K562 (cell line): ENCODE measurements at regions not wholly inside any gene's neighbourhood (a gene's known extent, or its start where the extent isn't known, plus 50 kb on each side); places are given as distances from the start of the nearest gene placed in this dataset.

Experiments
- BRD4 ChIP-seq: fragments of 200-600 bp; sonication (generic); IDR thresholded peaks from 2 replicates; pipeline ENCODE4 v1.6.1; 2017; ENCODE audit warnings: inconsistent platforms
- HDAC6 ChIP-seq: IDR thresholded peaks from 2 replicates; pipeline ENCODE4 v1.6.1; 2012; ENCODE audit warnings: low read depth, mild to moderate bottlenecking, control low read depth, inconsistent platforms, low read length, moderate library complexity
- JUND ChIP-seq, 2 experiments: IDR thresholded peaks; 2 replicates in 1 of 2; 3 replicates in 1 of 2; pipeline ENCODE4 v1.6.1; 2011; ENCODE audit warnings: borderline replicate concordance in 2 of 2, low read depth in 2 of 2, low read length in 2 of 2, improper control_type of control experiment in 1 of 2, missing biosample characterization in 1 of 2, missing genetic modification characterization in 1 of 2, missing genetic modification reagents in 1 of 2
- RBM22 ChIP-seq: fragments of 200-400 bp; formaldehyde crosslinking; IDR thresholded peaks from 2 replicates; pipeline ENCODE4 v1.6.1; 2018; ENCODE audit warnings: low read length, low read depth; ENCODE audit not compliant: poor library complexity, severe bottlenecking
- SMAD4 ChIP-seq: fragments of 250-450 bp; sonication (Bioruptor Pico); conservative IDR thresholded peaks from 2 replicates; pipeline ENCODE4 v1.8.0; 2021; ENCODE audit warnings: inconsistent platforms, mild to moderate bottlenecking, moderate library complexity
- ZBTB8A ChIP-seq: fragments of 450-650 bp; IDR thresholded peaks from 2 replicates; pipeline ENCODE4 v1.6.1; 2018; ENCODE audit warnings: mild to moderate bottlenecking, moderate library complexity; ENCODE audit not compliant: partially characterized antibody
- ZNF766 ChIP-seq: fragments of 200-800 bp; sonication (Bioruptor generic); conservative IDR thresholded peaks from 2 replicates; pipeline ENCODE4 v1.6.1; 2016; ENCODE audit warnings: missing genetic modification characterization, missing compliant biosample characterization
- TF ChIP-seq, protein P1 (sequence below): fragments of 200-800 bp; sonication (Bioruptor generic); IDR thresholded peaks from 2 replicates; pipeline ENCODE4 v1.6.1; 2016; ENCODE audit warnings: missing genetic modification characterization, missing compliant biosample characterization
- TF ChIP-seq, protein P2 (sequence below): fragments of 450-650 bp; formaldehyde crosslinking; IDR thresholded peaks from 2 replicates; pipeline ENCODE4 v1.4.0; 2020; ENCODE audit warnings: mild to moderate bottlenecking, moderate library complexity
- TF ChIP-seq, protein P3 (sequence below): fragments of 250-450 bp; sonication (Bioruptor Pico); IDR thresholded peaks from 2 replicates; pipeline ENCODE4 v1.8.0; 2022; ENCODE audit warnings: moderate library complexity, mild to moderate bottlenecking, inconsistent platforms
- TF ChIP-seq, protein P4 (sequence below): fragments of 250-450 bp; sonication (Bioruptor Pico); IDR thresholded peaks from 2 replicates; pipeline ENCODE4 v1.8.0; 2021; ENCODE audit warnings: moderate library complexity, mild to moderate bottlenecking, inconsistent platforms
- TF ChIP-seq, protein P5 (sequence below): fragments of 200-800 bp; sonication (Bioruptor generic); IDR thresholded peaks from 2 replicates; pipeline ENCODE4 v1.6.1; 2017; ENCODE audit warnings: missing genetic modification characterization, missing compliant biosample characterization

DNA sequence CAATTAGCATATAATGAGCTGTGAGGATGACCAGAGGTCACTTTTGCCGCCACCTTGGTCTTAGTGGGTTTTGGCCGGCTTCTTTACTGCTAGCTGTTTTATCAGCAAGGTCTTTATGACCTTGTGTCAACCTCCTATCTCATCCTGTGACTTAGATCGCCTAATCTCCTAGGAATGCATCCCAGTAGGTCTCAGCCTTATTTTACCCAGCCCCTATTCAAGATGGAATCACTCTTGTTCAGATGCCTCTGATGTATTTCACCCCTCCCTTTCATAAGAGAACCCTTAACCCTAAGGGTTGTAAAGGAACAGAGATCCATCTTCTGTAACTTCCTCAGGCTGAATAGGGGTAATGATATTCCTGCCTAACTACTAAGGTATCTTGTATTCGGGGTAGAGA lies 58.9 kb upstream of the PALMD start (continued):
- TF ChIP-seq, protein P1, sequence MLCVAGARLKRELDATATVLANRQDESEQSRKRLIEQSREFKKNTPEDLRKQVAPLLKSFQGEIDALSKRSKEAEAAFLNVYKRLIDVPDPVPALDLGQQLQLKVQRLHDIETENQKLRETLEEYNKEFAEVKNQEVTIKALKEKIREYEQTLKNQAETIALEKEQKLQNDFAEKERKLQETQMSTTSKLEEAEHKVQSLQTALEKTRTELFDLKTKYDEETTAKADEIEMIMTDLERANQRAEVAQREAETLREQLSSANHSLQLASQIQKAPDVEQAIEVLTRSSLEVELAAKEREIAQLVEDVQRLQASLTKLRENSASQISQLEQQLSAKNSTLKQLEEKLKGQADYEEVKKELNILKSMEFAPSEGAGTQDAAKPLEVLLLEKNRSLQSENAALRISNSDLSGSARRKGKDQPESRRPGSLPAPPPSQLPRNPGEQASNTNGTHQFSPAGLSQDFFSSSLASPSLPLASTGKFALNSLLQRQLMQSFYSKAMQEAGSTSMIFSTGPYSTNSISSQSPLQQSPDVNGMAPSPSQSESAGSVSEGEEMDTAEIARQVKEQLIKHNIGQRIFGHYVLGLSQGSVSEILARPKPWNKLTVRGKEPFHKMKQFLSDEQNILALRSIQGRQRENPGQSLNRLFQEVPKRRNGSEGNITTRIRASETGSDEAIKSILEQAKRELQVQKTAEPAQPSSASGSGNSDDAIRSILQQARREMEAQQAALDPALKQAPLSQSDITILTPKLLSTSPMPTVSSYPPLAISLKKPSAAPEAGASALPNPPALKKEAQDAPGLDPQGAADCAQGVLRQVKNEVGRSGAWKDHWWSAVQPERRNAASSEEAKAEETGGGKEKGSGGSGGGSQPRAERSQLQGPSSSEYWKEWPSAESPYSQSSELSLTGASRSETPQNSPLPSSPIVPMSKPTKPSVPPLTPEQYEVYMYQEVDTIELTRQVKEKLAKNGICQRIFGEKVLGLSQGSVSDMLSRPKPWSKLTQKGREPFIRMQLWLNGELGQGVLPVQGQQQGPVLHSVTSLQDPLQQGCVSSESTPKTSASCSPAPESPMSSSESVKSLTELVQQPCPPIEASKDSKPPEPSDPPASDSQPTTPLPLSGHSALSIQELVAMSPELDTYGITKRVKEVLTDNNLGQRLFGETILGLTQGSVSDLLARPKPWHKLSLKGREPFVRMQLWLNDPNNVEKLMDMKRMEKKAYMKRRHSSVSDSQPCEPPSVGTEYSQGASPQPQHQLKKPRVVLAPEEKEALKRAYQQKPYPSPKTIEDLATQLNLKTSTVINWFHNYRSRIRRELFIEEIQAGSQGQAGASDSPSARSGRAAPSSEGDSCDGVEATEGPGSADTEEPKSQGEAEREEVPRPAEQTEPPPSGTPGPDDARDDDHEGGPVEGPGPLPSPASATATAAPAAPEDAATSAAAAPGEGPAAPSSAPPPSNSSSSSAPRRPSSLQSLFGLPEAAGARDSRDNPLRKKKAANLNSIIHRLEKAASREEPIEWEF (CRISPR knock-in tag): no peak
- TF ChIP-seq, protein P2, sequence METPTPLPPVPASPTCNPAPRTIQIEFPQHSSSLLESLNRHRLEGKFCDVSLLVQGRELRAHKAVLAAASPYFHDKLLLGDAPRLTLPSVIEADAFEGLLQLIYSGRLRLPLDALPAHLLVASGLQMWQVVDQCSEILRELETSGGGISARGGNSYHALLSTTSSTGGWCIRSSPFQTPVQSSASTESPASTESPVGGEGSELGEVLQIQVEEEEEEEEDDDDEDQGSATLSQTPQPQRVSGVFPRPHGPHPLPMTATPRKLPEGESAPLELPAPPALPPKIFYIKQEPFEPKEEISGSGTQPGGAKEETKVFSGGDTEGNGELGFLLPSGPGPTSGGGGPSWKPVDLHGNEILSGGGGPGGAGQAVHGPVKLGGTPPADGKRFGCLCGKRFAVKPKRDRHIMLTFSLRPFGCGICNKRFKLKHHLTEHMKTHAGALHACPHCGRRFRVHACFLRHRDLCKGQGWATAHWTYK: peak; percentile 43; the same call in 1 of the 2 replicates
- TF ChIP-seq ZNF766 (CRISPR knock-in tag): 0 out of 2 replicates have a peak, but pooled peaks have one; percentile 45
- no peak for TF ChIP-seq RBM22
- TF ChIP-seq ZBTB8A: no peak
- TF ChIP-seq, protein P3, sequence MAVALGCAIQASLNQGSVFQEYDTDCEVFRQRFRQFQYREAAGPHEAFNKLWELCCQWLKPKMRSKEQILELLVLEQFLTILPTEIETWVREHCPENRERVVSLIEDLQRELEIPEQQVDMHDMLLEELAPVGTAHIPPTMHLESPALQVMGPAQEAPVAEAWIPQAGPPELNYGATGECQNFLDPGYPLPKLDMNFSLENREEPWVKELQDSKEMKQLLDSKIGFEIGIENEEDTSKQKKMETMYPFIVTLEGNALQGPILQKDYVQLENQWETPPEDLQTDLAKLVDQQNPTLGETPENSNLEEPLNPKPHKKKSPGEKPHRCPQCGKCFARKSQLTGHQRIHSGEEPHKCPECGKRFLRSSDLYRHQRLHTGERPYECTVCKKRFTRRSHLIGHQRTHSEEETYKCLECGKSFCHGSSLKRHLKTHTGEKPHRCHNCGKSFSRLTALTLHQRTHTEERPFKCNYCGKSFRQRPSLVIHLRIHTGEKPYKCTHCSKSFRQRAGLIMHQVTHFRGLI (CRISPR knock-in tag): peak; percentile 75; the same call in 1 of the 2 replicates
- peak; percentile 90 for TF ChIP-seq SMAD4
- no peak for TF ChIP-seq BRD4
- TF ChIP-seq, protein P4, sequence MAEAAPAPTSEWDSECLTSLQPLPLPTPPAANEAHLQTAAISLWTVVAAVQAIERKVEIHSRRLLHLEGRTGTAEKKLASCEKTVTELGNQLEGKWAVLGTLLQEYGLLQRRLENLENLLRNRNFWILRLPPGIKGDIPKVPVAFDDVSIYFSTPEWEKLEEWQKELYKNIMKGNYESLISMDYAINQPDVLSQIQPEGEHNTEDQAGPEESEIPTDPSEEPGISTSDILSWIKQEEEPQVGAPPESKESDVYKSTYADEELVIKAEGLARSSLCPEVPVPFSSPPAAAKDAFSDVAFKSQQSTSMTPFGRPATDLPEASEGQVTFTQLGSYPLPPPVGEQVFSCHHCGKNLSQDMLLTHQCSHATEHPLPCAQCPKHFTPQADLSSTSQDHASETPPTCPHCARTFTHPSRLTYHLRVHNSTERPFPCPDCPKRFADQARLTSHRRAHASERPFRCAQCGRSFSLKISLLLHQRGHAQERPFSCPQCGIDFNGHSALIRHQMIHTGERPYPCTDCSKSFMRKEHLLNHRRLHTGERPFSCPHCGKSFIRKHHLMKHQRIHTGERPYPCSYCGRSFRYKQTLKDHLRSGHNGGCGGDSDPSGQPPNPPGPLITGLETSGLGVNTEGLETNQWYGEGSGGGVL (CRISPR knock-in tag): no peak
- TF ChIP-seq, protein P5, sequence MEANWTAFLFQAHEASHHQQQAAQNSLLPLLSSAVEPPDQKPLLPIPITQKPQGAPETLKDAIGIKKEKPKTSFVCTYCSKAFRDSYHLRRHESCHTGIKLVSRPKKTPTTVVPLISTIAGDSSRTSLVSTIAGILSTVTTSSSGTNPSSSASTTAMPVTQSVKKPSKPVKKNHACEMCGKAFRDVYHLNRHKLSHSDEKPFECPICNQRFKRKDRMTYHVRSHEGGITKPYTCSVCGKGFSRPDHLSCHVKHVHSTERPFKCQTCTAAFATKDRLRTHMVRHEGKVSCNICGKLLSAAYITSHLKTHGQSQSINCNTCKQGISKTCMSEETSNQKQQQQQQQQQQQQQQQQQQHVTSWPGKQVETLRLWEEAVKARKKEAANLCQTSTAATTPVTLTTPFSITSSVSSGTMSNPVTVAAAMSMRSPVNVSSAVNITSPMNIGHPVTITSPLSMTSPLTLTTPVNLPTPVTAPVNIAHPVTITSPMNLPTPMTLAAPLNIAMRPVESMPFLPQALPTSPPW (CRISPR knock-in tag): no peak
- TF ChIP-seq JUND (IDR thresholded peaks at IDR 0.05; ENCODE audit: borderline replicate concordance, low read depth, low read length): no peak
- peak; percentile 21; the same call in 1 of the 3 replicates for TF ChIP-seq JUND (tag; IDR thresholded peaks at IDR 0.05; ENCODE audit: borderline replicate concordance, low read depth, low read length)
- TF ChIP-seq HDAC6: no peak
